Right lobe of liver (tissue), 4 donors: ENCODE measurements at regions not wholly inside any gene's neighbourhood (a gene's known extent, or its start where the extent isn't known, plus 50 kb on each side); places are given as distances from the start of the nearest gene placed in this dataset.

Experiments used
- POLR2A ChIP-seq: fragments of 450-650 bp; IDR thresholded peaks from one replicate; pipeline ENCODE4 v1.6.1; 2017; ENCODE audit warnings: antibody characterized with exemption, mild to moderate bottlenecking
- TF ChIP-seq, protein P1 (sequence below), 4 donors: fragments of 200-600 bp in 3 of 4; fragments of 450-650 bp in 1 of 4; IDR thresholded peaks; one replicate each; pipeline versions ENCODE4 v1.5.1 to v1.8.0; 2016 to 2022; ENCODE audit warnings: antibody characterized with exemption in 4 of 4, mild to moderate bottlenecking in 2 of 4
- donor health status: DM: no; HTN: no; CAD: no.
- donor health status: DM: no; HTN: no; CAD: no.
- donor health status: DM: no; HTN: yes; CAD: no.

DNA sequence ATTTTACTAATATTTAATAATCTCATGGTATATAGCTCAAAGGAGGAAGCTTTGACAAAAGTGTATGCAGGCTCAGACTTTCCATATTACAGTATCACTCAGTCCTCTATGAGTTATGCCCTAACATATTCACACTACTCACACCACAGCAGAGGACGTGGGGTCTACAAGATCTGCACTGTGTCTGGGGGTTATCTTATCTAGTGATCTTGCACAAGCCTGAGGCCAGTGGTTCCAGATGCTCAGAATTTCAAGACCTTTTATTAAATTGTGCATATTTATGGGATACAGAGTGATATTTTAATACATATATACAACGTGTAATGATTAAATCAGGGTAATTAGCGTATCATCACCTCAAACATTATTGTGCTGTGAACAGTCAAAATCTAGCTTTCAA lies 933.1 kb downstream of the SQOR start:
- no peak for TF ChIP-seq POLR2A
- TF ChIP-seq, protein P1, sequence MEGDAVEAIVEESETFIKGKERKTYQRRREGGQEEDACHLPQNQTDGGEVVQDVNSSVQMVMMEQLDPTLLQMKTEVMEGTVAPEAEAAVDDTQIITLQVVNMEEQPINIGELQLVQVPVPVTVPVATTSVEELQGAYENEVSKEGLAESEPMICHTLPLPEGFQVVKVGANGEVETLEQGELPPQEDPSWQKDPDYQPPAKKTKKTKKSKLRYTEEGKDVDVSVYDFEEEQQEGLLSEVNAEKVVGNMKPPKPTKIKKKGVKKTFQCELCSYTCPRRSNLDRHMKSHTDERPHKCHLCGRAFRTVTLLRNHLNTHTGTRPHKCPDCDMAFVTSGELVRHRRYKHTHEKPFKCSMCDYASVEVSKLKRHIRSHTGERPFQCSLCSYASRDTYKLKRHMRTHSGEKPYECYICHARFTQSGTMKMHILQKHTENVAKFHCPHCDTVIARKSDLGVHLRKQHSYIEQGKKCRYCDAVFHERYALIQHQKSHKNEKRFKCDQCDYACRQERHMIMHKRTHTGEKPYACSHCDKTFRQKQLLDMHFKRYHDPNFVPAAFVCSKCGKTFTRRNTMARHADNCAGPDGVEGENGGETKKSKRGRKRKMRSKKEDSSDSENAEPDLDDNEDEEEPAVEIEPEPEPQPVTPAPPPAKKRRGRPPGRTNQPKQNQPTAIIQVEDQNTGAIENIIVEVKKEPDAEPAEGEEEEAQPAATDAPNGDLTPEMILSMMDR (IDR thresholded peaks at IDR 0.05) = no peak
